ENCODE measurements at regions not wholly inside any gene's neighbourhood (a gene's known extent, or its start where the extent isn't known, plus 50 kb on each side); places are given as distances from the start of the nearest gene placed in this dataset.

- DNase-seq (ENCODE audit: low read depth): no peak
Measured at GRCh38 chr4:18961266-18961665, 939.7 kb upstream of the LCORL start.

GRCh38 chr4:18957716-18958115, 936.2 kb upstream of the LCORL start:
- no peak for DNase-seq (ENCODE audit: low read depth)

GRCh38 chr4:18954538-18954937, 933.0 kb upstream of the LCORL start:
- no peak for DNase-seq (ENCODE audit: low read depth)

- no peak for DNase-seq (ENCODE audit: low read depth)
Measured at GRCh38 chr4:18953613-18954012, 932.1 kb upstream of the LCORL start.

- DNase-seq (ENCODE audit: low read depth): no peak
Measured at GRCh38 chr4:18945464-18945863, 923.9 kb upstream of the LCORL start.

GRCh38 chr4:18942874-18943273, 921.3 kb upstream of the LCORL start:
- no peak for DNase-seq (ENCODE audit: low read depth)

- no peak for DNase-seq (ENCODE audit: low read depth)
Measured at GRCh38 chr4:18938343-18939099, 917.0 kb upstream of the LCORL start.

- DNase-seq (ENCODE audit: low read depth): no peak
Measured at GRCh38 chr4:18937746-18938145, 916.2 kb upstream of the LCORL start.

GRCh38 chr4:18937080-18937479, 915.5 kb upstream of the LCORL start:
- DNase-seq (ENCODE audit: low read depth): no peak

GRCh38 chr4:18935659-18936345, 914.2 kb upstream of the LCORL start:
- no peak for DNase-seq (ENCODE audit: low read depth)

GRCh38 chr4:18934197-18934596, 912.6 kb upstream of the LCORL start:
- DNase-seq (ENCODE audit: low read depth): no peak

- no peak for DNase-seq (ENCODE audit: low read depth)
Measured at GRCh38 chr4:18932730-18933339, 911.3 kb upstream of the LCORL start.

GRCh38 chr4:18931643-18932377, 910.3 kb upstream of the LCORL start:
- DNase-seq (ENCODE audit: low read depth): no peak

GRCh38 chr4:18930487-18930886, 908.9 kb upstream of the LCORL start:
- no peak for DNase-seq (ENCODE audit: low read depth)

- DNase-seq (ENCODE audit: low read depth): no peak
Measured at GRCh38 chr4:18923496-18924161, 902.1 kb upstream of the LCORL start.

GRCh38 chr4:18917689-18918088, 896.1 kb upstream of the LCORL start:
- DNase-seq (ENCODE audit: low read depth): no peak

- no peak for DNase-seq (ENCODE audit: low read depth)
Measured at GRCh38 chr4:18914182-18914581, 892.6 kb upstream of the LCORL start.

GRCh38 chr4:18894928-18895327, 873.4 kb upstream of the LCORL start:
- no peak for DNase-seq (ENCODE audit: low read depth)

- DNase-seq (ENCODE audit: low read depth): no peak
Measured at GRCh38 chr4:18882468-18882867, 860.9 kb upstream of the LCORL start.

- DNase-seq (ENCODE audit: low read depth): no peak
Measured at GRCh38 chr4:18881556-18881955, 860.0 kb upstream of the LCORL start.

GRCh38 chr4:18880871-18881270, 859.3 kb upstream of the LCORL start:
- no peak for DNase-seq (ENCODE audit: low read depth)

GRCh38 chr4:18878561-18878960, 857.0 kb upstream of the LCORL start:
- no peak for DNase-seq (ENCODE audit: low read depth)
